HG02973 (cell line): ENCODE measurements at regions not wholly inside any gene's neighbourhood (a gene's known extent, or its start where the extent isn't known, plus 50 kb on each side); places are given as distances from the start of the nearest gene placed in this dataset.
"Not testable (repeated sequence)": the region's sequence is repeated elsewhere in the genome, so short reads cannot be mapped to it uniquely, and the experiment has no call there.

Experiments
- ATAC-seq: cut with Tn5 transposase; IDR thresholded peaks from one replicate; pipeline ENCODE4 v1.9.1; 2021; ENCODE audit warnings: moderate library complexity; ENCODE audit not compliant: unreplicated experiment

DNA sequence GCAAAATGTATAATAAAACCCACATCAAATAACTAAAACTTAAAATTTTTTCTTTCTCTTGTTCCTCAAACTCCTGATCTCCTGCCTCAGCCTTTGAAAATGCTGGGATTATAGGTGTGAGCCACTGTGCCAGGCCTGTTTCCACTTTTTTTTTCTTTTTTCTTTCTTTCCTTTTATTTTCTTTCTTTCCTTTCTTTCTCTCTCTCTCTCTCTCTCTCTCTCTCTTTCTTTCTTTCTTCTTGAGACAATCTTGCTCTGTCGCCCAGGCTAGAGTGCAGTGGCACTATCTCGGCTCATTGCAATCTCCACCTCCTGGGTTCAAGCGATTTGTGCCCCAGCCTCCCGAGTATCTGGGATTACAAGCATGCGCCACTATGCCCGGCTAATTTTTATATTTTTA lies 164.6 kb downstream of the OR2B2 start:
- no peak for ATAC-seq

- not testable (repeated sequence) for ATAC-seq
These were observed 165.3 kb downstream of the OR2B2 start for GRCh38 chr6:27746860-27747259.

DNA sequence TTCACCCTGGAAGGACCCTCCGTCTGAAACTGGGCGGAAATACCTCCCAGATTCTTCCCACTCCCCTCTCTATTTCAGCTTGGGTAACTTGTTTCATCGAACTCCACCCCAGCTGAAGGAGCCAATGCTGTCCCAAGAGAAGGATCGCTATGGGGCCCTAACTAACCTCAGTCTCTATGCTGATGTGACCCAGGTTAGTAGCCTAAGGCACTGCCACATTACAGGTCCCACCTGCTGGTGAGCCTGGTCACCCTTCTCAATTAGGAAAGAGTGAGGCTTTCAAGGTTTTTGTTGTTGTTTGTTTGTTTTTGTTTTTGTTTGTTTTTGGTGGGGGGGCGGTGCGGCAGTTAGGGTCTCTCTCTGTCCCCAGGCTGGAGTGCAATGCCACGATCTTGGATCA lies 168.4 kb downstream of the OR2B2 start:
- no peak for ATAC-seq

GRCh38 chr6:27742833-27743573 lies 169.2 kb downstream of the OR2B2 start:
- ATAC-seq = no peak

DNA sequence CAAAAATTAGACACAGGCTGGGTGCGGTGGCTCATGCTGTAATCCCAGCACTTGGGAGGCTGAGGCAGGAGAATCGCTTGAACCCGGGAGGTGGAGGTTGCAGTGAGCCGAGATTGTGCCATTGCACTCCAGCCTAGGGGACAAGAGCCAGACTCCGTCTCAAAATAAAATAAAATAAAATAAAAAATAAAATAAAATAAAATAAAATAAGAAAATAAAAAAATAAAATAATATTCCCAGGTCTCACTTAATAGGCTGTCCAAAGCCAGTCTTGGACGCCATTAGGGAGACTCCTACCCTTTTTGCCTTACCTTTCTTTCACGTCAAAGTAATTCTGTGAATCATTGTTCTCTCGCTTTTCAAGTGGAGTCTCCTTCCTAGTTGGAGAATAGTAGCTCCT lies 172.3 kb downstream of the OR2B2 start:
- not testable (repeated sequence) for ATAC-seq

- ATAC-seq = no peak
These were observed 175.5 kb downstream of the OR2B2 start for GRCh38 chr6:27736686-27737085.

- ATAC-seq = no peak
These were observed 183.8 kb downstream of the OR2B2 start for GRCh38 chr6:27728442-27728841.

DNA sequence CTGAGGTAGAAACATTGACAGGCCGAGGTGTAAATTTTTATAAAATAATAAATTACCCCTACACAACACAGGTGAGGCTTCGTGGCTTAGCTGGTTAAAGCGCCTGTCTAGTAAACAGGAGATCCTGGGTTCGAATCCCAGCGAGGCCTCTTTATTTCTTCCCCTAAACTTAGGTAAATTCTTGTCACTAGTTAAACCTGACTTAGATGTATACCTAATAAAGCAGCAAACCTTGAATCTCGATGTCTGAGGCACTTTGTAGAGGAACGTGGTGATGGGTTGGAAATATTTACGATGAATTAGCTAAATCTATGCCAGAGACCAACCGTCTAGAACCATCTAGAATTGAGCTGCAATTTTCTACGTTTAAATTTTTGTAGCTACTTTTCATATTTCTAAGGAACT lies 185.6 kb downstream of the OR2B2 start:
- ATAC-seq = no peak

DNA sequence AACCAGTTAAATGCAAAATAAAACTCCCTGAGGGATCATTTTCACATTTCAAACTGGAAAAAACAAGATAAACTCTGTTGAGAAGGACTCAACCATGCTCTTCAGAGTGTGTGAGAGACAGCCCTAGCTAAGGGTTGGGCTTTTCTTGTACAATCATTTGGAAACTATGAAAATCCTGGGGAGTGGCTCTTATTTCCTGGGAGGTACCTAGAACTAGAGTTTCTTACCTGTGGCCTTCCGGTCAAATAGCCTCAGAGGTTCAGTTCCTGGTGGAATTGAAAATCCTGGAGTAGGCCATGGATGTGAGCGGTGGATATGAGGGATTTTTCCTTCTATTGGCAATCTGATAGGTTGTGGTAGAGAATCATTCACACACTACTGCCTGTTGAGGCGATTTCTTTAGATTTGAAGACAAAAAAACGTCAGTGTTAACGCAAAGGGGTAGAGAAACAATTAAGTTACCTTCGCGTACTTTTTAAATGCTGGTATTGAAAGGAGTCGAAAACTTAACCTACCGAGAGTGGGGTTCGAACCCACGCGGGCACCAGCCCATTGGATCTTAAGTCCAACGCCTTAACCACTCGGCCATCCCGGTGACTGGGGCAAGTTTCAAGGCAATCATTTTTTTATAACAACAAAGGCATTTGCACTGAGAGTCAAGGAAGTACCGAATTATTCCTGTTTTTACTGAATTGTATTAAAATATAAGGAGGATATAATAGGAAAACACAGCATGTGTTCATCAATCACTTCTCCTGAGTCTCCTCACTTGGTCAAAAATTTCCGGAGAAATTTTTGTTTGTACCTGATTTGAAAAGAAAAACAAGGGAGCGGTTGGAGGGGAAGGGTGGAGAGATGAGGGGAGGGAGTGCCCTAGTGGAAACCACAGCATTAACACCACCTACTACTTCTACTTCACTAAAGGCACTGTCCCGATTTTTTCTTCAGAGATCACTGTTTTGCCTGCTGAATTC lies 191.3 kb downstream of the OR2B2 start:
- ATAC-seq = no peak

DNA sequence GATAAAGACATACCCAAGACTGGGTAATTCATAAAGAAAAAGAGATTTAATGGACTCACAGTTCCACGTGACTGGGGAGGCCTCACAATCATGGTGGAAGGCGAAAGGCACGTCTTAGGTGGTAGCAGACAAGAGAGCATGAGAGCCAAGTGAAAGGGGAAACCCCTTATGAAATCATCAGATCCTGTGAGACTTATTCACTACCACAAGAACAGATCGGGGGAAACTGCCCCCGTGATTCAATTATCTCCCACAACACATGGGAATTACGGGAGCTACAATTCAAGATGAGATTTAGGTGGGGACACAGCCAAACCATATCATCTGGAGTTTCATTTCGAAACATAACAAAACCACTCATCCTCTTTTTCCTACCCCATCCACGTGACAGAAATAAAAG lies 193.2 kb downstream of the OR2B2 start:
- not testable (repeated sequence) for ATAC-seq

GRCh38 chr6:27706431-27706830 lies 205.8 kb downstream of the OR2B2 start:
- no peak for ATAC-seq

DNA sequence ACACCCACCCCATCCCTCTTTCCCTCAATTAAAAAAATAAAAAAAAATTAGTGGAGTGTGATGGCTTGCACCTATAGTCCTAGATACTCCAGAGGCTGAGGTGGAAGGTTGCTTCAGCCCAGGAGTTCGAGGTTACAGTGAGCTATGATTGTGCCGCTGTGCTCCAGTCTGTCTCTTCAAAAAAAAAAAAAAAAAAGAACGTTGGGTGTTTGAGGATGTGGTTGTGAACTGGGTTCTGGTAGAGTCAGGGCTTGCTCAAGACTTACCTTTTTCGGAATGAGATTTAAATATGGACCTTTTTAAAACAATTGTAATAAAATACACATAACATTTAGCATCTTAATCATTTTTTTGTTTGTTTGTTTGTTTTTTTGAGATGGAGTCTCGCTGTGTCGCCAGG lies 211.9 kb downstream of the OR2B2 start:
- no peak for ATAC-seq

DNA sequence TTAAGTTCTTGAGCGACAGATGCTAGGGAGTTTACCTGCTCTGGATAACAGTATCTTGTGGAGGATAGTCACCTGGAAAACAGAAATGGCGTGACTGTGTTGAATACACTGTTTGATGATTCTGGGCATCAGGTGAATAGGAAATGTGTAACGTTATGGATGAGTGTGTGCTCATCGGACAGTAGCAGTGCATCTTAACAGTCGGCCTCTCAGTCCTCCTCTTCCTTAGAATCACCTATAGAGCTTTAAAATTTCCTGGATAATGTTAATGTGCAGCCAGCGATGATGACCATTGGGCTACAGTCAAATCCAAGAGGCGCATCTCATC lies 217.7 kb downstream of the OR2B2 start:
- ATAC-seq = no peak

- no peak for ATAC-seq
These were observed 218.2 kb downstream of the OR2B2 start for GRCh38 chr6:27693766-27694546.

DNA sequence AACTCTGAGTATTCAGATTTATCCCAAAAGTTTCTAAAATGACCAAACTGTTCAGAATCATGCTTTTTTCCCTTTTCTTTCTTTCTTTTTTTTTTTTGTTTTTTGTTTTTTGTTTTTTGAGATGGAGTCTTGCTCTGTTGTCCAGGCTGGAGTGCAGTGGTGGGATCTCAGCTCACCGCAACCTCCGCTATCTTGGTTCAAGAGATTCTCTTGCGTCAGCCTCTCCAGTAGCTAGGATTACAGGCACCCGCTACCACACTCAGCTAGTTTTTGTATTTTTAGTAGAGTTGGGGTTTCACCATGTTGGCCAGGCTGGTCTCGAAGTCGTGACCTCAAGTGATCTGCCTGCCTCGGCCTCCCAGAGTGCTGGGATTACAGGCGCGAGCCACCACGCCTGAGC lies 219.2 kb upstream of the ZNF184 start:
- not testable (repeated sequence) for ATAC-seq

- peak; percentile 53 for ATAC-seq
These were observed 215.2 kb upstream of the ZNF184 start for GRCh38 chr6:27688014-27688586.

DNA sequence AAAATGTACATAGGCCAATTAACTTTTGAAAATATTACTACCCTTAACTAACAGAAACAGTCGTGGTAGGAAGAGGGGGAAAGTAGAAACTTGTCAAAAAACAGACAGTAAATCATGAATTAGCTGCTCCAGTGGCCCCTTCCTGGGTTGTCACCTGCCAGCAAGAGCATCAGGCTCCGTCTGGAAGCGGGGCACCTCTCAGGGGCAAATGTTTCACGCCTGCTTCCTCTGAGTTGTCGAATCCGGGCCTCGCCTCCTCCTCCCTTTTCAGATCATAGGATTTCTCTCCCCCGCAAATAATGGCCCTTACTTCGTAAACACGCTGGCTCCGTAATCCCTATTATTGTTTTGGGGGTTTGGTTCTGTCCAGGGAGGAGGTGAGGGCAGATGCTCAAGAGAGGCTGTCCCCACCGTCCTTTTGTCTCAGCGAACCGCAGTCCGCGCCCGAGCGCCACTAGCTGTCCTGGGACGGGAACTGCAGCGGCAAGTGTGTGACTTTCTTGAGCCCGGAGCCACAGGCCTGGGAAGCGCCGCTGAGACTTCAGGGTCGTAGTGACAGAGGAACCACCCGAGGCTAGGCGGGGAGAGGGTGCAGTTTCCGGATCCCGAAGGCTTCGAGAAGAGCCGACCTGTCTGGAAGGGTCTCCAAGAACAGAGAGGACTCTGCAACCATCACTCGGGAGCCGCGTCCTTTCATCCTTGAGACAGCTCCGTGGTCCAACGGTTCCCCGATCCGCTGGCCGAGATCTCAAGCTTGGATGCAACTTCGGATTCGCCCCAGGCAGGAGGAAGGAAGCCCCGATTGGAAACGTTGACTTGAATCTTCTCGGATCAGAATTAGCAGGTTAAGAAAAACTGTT lies 214.5 kb upstream of the ZNF184 start:
- ATAC-seq = peak; percentile 58

DNA sequence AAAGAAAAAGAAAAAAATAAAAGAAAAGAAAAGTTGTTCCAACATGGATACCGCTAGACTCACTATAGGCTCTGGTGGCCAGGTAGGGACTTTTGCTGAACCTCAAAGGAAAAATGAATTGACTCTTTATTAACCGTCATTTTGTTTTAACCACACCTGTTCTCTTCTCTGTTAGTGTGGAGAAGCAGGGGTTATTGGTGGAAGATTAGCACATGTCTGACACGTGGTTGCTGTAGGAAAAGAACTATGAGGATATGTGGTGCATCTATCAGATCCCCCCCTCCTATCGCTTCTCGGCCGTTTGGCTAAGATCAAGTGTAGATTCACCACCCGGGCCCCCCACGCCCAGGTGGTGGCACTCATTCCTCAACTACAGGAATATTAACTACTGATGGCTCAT lies 212.4 kb upstream of the ZNF184 start:
- no peak for ATAC-seq

DNA sequence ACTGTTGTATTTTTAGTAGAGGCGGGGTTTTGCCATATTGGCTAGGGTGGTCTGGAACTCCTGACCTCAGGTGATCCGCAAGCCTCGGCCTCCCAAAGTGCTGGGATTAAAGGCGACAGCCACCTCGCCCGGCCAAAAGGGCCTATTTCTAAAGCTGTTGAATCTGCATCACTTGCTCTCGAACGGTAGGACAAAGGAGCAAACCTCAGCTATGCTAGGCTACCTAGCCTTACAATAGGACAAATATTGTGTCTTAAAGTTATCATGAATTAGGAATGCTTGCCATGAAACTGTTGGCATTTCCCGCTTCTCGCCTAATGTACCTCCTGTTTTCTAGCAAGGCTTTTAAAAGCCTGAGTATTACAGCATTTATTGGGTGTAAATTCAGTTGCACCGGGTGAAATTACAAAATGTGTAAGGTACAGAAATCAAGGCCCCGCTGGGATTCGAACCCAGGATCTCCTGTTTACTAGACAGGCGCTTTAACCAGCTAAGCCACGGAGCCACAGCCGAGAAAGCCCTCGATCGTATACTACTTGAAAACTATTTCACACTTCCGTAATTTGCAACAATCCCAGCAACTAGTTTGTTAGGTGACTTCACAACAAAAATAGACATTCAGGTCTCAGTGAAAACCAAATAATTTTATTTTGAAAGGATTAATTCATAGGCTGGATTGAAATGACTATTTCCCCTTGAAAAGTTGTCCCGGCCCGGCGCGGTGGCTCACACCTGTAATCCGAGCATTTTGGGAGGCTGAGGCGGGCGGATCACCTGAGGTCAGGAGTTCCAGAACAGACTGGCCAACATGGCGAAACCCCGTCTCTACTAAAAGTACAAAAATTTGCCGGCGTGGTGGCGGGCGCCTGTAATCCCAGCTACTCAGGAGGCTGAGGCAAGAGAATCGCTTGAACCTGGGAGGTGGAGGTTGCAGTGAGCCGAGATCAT lies 211.6 kb upstream of the ZNF184 start:
- ATAC-seq = no peak
